ENCODE measurements at regions not wholly inside any gene's neighbourhood (a gene's known extent, or its start where the extent isn't known, plus 50 kb on each side); places are given as distances from the start of the nearest gene placed in this dataset.
"Not testable (repeated sequence)": the region's sequence is repeated elsewhere in the genome, so short reads cannot be mapped to it uniquely, and the experiment has no call there.

DNA sequence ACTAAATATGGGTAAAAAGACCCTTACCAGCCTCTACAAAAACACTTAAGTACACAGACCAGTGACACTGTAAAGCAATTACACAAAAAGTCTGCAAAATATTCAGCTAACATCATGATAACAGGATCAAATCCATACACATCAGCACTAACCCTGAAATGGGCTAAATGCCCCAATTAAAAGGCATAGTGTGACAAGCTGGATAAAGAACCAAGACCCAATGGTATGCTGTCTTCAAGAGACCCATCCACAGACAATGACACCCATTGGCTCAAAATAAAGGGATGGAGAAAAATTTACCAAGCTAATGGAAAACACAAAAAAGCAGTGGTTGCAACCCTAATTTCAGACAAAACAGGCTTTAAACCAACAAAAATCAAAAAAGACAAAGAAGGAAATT lies 221.0 kb upstream of the ISL1 start:
- POLR2A ChIA-PET = no interaction called here
- TF ChIP-seq, protein P1, sequence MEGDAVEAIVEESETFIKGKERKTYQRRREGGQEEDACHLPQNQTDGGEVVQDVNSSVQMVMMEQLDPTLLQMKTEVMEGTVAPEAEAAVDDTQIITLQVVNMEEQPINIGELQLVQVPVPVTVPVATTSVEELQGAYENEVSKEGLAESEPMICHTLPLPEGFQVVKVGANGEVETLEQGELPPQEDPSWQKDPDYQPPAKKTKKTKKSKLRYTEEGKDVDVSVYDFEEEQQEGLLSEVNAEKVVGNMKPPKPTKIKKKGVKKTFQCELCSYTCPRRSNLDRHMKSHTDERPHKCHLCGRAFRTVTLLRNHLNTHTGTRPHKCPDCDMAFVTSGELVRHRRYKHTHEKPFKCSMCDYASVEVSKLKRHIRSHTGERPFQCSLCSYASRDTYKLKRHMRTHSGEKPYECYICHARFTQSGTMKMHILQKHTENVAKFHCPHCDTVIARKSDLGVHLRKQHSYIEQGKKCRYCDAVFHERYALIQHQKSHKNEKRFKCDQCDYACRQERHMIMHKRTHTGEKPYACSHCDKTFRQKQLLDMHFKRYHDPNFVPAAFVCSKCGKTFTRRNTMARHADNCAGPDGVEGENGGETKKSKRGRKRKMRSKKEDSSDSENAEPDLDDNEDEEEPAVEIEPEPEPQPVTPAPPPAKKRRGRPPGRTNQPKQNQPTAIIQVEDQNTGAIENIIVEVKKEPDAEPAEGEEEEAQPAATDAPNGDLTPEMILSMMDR (IDR thresholded peaks at IDR 0.05; ENCODE audit: unreplicated experiment) = no peak
- H3K36me3 Mint-ChIP-seq (ENCODE audit: insufficient read depth, unreplicated experiment) = no peaks in the 10 kb centered on the region
- no peak for DNase-seq (ENCODE audit: unreplicated experiment)
- H3K27ac Mint-ChIP-seq (ENCODE audit: low read depth, unreplicated experiment) = no peak overlapping the region
- no peaks in the 10 kb centered on the region for H3K9me3 Mint-ChIP-seq (ENCODE audit: unreplicated experiment)
- CTCF ChIA-PET = no interaction called here
- H3K4me1 Mint-ChIP-seq (ENCODE audit: insufficient read depth, unreplicated experiment) = no peaks in the 10 kb centered on the region
- intact Hi-C loops (cut with micrococcal nuclease) = loop anchor here (1.0 kb wide), 1 partner anchor 36 kb away; no protein-coding TSS in a partner anchor
- no peak overlapping the region for H3K4me3 Mint-ChIP-seq (ENCODE audit: unreplicated experiment)
- H3K27me3 Mint-ChIP-seq (ENCODE audit: insufficient read depth, unreplicated experiment) = no peaks in the 10 kb centered on the region
- no TSS peak for BruUV-seq (replicated peaks)

DNA sequence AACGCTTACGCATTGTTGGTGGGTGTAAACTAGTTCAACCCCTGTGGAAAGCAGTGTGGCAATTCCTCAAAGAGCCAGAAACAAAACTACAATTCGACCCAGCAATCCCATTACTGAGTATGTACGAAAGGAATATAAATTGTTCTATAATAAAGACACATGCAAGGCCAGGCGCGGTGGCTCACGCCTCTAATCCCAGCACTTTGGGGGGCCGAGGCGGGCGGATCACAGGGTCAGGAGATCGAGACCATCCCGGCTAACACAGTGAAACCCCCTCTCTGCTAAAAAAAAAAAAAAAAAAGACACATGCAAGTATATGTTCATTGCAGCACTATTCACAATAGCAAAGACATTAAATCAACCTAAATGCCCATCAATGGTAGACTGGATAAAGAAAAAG lies 217.6 kb upstream of the ISL1 start:
- intact Hi-C loops (cut with micrococcal nuclease); BruUV-seq (replicated peaks): not testable (repeated sequence)

DNA sequence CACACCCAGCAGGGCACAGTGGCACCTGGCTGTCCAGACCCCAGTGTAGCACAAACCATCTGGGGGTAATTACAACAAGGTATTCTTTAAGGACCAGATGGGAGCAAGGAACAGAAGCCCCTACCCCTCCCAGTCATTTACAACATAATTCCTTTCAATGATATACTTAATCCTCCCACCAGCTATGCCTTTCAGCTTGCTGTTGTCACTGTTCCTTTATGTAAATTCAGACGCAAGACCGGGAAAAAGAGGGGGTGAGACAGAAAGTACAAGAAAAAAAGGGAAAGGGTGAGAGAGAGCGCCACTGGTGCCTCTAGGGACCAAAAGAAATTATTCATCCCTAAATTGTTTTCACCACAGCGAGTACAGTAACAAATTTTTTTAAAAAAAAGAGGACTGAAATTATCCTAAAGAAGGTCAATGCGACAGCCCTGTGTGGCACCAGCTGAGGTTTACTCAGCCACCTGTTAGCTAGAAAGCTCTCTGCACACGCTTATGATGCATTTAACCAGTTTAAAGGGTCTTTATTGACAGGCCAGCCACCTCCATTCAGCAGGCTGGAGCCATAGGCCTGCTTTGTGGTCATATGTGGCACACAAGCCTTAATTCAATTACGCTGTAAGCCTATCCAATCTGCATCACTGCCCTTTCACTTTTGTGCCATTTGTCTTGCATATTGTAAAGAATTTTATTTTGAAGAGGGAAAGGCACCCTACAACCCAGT lies 210.2 kb upstream of the ISL1 start:
- Mint-ChIP-seq H3K36me3 (ENCODE audit: insufficient read depth, unreplicated experiment) (no peaks in the 10 kb centered on the region), H3K27ac (ENCODE audit: low read depth, unreplicated experiment) (no peak overlapping the region), H3K9me3 (ENCODE audit: unreplicated experiment) (no peaks in the 10 kb centered on the region), H3K27me3 (ENCODE audit: insufficient read depth, unreplicated experiment) (no peaks in the 10 kb centered on the region), H3K4me1 (ENCODE audit: insufficient read depth, unreplicated experiment) (no peaks in the 10 kb centered on the region), H3K4me3 (ENCODE audit: unreplicated experiment) (no peak overlapping the region)
- TF ChIP-seq, protein P1 (IDR thresholded peaks at IDR 0.05; ENCODE audit: unreplicated experiment) = no peak
- ChIA-PET POLR2A (no interaction called here), CTCF (no interaction called here)
- DNase-seq (ENCODE audit: unreplicated experiment) = no peak
- intact Hi-C loops (cut with micrococcal nuclease) = no loop called here
- BruUV-seq (replicated peaks) = no TSS peak

More for the DNA sequence above, 217.6 kb upstream of the ISL1 start:
- CTCF ChIA-PET; H3K27me3 Mint-ChIP-seq (ENCODE audit: insufficient read depth, unreplicated experiment); H3K27ac Mint-ChIP-seq (ENCODE audit: low read depth, unreplicated experiment); POLR2A ChIA-PET; H3K9me3 Mint-ChIP-seq (ENCODE audit: unreplicated experiment); H3K4me1 Mint-ChIP-seq (ENCODE audit: insufficient read depth, unreplicated experiment); H3K4me3 Mint-ChIP-seq (ENCODE audit: unreplicated experiment); H3K36me3 Mint-ChIP-seq (ENCODE audit: insufficient read depth, unreplicated experiment); DNase-seq (ENCODE audit: unreplicated experiment): not testable (repeated sequence)

DNA sequence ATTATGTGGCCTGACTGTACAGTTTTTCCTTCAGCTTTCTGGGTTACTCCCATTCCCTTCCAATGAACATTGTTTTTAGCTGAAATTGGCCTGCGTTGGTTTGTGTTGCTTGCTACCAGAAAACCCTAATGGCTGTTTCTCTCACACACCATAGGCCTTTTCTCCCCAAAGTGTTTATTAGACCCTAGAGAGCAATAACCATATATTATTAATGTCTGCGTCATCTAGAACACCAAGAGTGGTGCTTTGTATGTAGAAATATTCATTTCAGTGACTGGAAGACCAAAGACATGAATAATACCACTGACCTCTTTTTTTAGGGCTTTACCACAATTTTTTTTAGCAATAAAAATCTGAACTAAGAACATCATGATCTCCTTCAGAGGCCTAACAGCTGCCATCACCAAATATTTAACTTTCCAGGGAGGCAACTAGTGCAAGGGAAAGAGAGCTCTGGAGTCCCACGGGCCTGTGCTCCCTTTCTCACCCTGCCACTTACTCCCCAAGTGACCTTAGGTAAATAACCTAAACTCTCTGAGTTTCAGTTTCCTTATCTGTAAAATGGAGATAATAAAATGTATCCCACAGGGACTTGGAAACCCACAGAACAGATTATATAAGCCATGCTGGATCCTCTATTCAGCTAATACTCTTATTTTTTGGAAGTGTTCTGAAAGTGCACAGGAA lies 201.9 kb upstream of the ISL1 start:
- Mint-ChIP-seq H3K36me3 (ENCODE audit: insufficient read depth, unreplicated experiment) (no peaks in the 10 kb centered on the region), H3K4me3 (ENCODE audit: unreplicated experiment) (no peak overlapping the region), H3K27me3 (ENCODE audit: insufficient read depth, unreplicated experiment) (peaks cover 22% of the 10 kb centered on the region), H3K27ac (ENCODE audit: low read depth, unreplicated experiment) (no peak overlapping the region), H3K4me1 (ENCODE audit: insufficient read depth, unreplicated experiment) (no peaks in the 10 kb centered on the region), H3K9me3 (ENCODE audit: unreplicated experiment) (no peaks in the 10 kb centered on the region)
- ChIA-PET POLR2A (no interaction called here), CTCF (no interaction called here)
- no TSS peak for BruUV-seq (replicated peaks)
- intact Hi-C loops (cut with micrococcal nuclease) = no loop called here
- TF ChIP-seq, protein P1 (IDR thresholded peaks at IDR 0.05; ENCODE audit: unreplicated experiment) = no peak
- DNase-seq (ENCODE audit: unreplicated experiment) = no peak

Data from MCF 10A (cell line).